RKO (cell line): ENCODE measurements at regions not wholly inside any gene's neighbourhood (a gene's known extent, or its start where the extent isn't known, plus 50 kb on each side); places are given as distances from the start of the nearest gene placed in this dataset.
"Not testable (repeated sequence)": the region's sequence is repeated elsewhere in the genome, so short reads cannot be mapped to it uniquely, and the experiment has no call there.

ENCODE experiments used
- DNase-seq: peaks from one replicate; pipeline ENCODE4 v3.0.0-alpha.2; 2016; ENCODE audit warnings: low spot score

DNA sequence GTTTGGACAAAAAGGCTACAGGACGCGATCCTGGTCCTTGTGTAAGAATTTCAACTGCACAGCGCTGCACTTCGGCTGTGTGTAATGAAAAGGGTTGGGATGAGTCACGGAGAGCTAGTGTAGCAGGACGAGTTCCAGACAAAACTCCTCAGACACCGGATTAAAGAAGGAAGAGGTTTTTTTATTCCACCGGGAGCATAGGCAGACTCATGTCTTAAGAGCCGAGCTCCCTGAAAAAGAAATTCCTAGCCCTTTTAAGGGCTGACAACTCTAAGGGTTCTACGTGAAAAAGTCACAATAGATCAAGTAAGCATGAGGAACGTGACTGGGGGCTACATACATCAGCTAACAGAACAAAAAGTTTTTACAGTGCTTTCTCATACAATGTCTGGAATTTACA is 54.8 kb upstream of the FAM90A1 start:
- DNase-seq = not testable (repeated sequence)

DNA sequence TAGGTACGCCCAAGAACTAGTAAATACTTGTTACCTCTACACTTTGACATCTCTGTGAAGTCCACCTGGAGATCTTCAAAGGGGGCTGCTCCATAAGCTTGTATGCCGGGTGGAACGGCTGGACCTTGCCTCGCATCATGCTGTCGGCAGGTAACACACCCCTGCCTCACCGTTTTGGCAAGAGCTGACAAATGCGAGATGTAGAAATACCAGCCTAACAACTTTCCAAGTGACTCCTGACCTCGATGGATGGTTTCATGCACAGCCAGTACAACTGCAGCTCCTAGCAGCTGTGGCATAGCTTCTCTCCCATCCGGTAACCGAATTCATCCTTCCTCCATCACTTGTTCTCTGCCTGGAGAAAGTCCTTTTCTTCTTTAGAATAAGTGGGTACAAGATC is 58.3 kb upstream of the FAM90A1 start:
- DNase-seq = not testable (repeated sequence)

DNA sequence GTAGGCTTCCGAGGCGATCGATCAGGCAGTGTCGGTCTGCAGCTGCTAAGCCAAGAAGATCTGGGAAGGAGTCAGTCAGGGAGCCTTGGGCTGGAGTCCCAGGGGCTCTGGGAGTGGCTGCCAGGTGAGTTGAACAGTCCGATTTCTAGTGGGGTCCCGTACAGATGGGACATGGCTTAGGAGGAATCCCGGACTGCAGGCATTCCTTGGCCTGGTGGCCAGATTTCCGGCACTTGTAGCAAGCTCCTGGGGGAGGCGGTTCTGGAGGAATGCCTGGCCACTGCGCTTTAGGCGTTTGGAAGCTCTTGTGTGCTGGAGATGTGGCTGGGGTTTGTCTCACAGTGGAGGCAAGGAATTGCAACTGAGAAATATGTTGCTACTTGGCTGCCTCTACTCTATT is 64.3 kb upstream of the FAM90A1 start:
- DNase-seq = not testable (repeated sequence)

DNA sequence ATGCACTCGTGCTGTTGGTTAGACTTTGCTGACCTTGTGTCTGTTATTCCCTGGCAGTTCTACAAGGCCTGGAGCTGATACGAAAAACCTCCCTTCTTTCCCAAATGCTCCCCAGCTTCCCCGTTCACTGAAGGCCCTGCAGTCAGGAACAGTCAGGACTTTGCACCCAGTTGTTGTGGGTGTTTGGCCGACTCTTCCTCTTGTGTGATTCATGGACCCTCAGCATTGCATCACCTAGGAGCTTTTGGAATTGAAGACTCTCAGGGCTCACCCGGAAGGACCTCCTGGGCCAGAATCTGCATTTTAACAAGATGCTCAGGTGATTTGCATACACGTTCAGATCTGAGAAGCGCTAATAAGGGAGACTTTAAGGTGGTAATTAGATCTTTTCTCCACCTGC is 67.2 kb upstream of the FAM90A1 start:
- not testable (repeated sequence) for DNase-seq

DNA sequence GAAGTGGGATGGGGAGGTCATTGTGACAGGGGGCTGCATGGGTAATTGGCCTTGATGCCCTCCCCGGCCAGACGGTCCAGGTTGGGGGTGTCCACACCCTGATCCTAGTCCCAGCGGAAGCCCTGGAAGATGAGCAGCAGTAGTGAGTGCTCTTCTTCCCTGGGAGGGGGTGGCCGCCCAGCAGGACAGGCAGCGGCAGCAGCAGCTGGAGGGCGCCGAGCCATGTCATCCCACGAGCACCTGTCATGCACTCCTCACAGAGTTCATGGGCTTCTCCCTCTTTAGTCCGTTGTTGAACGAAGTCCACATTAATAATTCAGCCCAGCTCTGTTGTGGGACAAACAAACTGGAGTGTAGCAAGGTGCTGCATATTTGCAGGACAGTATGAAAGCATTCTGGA is 81.2 kb upstream of the FAM90A1 start:
- not testable (repeated sequence) for DNase-seq

DNA sequence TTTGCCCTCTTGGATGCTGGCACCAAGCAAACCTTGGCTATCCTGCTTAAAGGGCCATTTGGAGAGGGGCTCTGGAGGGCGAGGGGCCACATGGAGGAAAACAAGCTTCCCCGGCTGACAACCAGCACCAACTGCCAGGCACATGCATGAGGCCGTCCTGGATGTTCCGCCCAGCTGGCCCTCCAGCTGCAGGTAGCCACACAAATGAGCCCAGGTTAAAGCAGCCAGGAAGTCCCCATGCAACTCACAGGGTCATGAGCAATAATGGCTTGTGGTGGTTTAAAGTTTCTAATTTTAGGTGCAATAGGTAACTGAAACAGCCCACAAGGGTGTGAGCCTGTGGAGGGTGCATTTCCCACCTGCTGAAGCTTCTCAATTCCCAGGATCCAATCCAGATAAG is 88.6 kb upstream of the FAM90A1 start:
- DNase-seq = not testable (repeated sequence)

DNA sequence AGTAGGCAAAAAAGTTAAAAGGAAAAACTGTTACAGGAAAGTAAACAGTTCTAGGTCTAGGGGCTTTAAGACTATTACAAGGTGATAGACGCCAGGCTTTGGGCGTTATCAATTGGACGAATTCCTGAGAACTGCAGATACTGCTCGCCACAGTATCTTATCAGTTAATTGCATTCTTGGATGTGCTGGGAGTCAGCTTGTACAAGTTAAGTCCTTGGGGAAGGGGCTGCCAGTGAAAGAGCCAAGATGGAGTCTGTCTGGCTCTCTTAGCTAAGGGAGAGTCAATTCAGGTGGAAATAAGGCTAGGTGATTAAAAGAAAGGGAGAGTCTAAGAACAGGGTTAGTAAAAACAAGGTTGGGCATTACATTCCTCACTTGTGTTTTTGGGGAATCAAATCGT is 90.3 kb upstream of the FAM90A1 start:
- DNase-seq = not testable (repeated sequence)

DNA sequence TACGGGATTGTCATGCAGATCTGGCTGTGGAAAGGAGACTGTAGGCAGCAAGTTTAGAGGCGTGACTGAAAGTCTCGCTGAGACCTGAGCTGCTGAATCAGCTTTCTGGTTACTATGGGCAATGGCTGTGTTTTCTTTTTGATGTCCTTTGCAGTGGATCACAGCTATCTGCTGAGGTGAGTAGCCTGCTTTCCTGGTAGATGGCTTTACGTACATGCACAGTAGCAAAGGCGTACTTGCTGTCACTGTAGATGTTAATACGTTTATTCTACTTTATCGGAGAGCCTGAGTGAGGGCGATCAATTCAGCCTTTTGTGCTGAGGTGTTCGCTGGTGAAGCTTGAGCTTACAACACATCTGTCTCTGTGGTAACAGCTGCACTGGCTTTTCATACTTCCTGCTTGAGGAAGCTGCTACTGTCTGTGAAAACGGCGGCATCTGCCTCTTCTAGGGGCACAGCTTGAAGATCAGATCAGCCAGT is 92.9 kb upstream of the FAM90A1 start:
- not testable (repeated sequence) for DNase-seq

DNA sequence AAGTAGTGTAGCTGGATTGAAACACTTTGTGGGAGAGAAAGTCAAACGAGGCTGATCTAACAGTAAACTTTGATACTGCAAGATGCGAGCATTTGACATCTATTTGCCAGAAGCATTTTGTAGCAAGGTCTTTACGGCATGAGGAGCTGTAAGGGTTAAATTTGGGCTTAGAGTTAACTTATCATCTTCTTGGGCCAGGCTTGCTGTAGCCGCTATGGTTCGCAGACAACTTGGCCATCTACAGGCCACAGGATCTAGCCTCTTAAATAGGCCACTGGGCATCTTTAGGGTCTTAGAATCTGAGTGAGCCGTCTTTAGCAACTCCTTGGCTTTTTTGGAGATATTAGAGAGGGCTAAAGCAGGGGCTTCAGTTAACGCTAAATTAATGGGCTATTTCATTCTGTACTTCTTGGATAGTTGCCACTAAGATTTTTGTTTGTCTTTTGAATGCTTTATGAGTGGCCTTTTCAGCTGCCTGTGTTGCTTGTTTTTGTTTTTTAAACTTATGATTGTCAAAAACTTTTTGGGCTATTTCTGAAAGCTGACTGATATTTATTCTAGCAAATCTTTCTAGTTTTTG is 93.5 kb upstream of the FAM90A1 start:
- not testable (repeated sequence) for DNase-seq

DNA sequence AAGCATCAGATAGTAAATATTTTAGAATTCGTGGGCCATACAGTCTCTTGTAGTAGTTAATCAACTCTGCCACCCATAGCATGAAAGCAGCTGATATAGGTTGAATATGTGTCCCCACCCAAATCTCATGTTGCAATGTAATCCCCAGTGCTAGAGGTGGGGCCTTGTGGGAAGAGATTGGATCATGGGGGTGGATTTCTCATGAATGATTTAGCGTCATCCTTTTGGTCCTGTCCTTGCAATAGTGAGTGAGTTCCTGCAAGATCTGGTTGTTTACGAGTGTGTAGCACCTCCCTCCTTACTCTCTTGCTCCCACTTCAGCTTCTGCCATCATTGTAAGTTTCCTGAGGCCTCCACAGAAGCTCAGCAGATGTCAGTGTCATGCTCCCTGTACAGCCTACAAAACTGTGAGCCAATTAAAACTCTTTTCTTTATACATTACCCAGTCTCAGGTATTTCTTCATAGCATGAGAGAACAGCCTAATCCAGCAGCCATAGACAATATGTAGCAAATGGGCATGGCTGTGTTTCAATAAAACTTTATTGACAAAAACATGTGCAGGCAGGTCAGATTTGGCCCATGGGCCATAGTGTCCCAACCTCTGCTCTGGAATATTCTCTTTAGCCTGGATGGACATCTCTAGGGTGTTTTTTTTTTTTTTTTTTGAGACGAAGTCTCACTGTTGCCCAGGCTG is 97.9 kb upstream of the FAM90A1 start:
- DNase-seq = not testable (repeated sequence)

DNA sequence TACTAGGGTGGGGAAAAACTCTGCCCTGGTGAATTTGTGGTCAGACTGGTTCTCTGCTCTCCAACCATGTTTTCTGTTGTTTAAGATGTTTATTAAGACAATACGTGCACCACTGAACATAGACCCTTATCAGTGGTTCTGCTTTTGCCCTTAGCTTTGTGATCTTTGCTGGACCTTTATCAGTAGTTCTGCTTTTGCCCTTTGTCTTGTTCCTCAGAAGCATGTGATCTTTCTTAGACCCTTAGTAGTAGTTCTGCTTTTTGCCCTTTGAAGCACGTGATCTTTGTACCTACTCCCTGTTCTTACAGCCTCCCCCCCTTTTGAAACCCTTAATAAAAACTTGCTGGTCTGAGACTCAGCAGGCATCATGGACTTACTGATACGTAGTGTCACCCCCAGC is 101.4 kb upstream of the FAM90A1 start:
- not testable (repeated sequence) for DNase-seq

DNA sequence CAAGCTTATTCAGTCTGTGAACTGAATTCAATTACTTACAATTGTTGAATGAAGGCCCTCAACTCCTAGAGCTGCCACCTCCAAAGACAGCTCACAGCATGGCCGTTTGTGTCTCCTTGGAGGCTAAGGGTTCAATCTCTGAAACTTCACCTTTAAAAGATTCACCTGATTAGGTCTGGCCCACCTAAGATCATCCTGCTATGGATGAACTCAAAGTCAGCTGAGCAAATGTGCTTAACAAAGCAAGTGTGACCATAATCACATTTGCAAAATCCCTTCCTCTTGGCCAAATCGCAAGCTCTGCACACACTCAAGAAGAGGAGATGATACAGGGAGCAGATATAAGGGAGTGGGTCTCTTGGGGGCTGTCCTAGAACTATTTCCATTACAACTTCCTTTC is 105.0 kb upstream of the FAM90A1 start:
- not testable (repeated sequence) for DNase-seq

DNA sequence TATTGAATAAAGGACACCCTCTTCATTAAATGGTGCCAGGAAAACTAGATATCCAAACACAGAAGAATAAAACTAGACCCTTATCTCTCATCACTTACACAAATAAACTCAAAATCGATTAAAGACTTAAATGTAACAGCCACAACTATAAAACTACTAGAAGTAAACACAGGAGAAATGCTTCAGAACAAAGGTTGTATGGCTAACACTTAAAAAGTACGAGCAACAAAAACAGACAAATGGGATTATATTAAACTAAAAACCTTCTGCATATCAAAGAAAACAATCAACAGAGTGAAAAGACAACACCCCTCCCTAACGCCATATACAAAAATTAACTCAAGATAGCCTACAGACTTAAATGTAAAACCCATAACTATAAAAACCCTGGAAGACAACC is 104.7 kb upstream of the CLEC6A start:
- not testable (repeated sequence) for DNase-seq

DNA sequence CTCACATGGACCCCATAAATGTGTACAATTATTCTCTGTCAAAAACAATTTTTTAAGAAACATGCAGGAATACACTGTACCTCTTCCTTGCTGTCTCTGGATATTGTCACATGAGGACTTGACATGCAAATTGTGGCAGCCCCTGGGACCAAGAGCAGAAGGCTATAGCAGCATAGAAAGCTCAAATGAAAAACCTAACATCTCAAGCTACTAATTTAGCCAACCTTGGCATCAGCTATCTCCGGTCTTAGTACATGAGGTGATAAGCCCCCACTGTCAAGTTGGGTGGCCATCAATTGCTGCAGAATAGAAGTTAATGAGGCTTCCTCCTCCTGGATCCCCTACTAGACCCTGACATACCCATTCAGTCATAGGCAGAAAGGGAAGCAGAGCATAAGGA is 101.0 kb upstream of the CLEC6A start:
- DNase-seq = not testable (repeated sequence)

DNA sequence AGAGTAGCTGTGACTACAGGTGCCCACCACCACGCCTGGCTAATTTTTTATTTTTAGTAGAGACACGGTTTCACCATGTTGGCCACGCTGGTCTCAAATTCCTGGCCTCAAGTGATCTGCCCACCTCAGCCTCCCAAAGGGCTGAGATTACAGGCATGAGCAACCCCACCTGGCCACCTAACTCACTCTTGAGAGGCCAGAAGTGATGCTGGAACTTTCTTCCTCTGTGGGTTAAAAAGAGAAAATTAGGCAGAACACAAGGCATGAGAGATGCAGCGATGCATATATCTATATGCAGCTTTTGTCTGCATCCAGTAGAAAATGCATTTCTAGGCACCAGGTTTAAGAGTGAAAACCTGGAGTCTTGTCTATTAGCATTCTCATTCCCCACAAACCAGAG is 100.2 kb upstream of the CLEC6A start:
- DNase-seq = not testable (repeated sequence)

DNA sequence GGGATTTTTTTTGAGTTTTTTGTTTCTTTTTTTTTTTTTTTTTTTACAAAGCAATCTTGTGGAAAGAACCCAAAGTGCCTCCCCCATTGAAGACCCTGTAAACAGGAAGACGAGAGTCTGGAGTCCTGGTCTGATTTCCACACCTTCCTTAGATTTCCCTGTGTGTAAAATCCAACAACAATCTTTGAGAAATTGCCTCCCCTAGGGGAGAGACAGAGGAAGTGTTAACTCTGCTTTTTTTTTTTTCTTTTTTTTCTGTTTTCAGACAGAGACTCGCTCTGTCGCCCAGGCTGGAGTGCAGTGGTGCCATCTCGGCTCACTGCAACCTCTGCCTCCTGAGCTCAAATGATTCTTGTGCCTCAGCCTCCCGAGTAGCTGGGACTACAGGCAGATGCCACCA is 82.0 kb upstream of the CLEC6A start:
- peak; percentile 26 for DNase-seq

DNA sequence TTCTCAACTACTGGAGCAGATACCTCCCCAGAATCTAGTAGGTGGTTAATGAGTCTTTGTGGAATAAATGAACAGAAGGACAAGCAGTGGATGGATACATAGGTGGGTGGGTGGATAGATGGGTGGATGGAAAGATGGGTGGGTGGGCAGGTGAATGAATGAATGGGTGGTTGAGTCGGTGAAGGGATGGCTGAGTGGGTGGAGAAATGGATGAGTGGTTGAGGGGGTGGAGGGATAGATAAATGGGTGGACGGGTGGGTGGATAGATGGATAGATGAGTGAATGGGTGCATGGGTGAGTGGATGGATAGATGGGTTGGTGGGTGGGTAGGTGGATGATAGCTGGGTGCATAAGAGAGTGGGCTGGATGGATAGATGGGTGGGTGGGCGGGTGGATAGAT is 80.6 kb upstream of the CLEC6A start:
- not testable (repeated sequence) for DNase-seq

DNA sequence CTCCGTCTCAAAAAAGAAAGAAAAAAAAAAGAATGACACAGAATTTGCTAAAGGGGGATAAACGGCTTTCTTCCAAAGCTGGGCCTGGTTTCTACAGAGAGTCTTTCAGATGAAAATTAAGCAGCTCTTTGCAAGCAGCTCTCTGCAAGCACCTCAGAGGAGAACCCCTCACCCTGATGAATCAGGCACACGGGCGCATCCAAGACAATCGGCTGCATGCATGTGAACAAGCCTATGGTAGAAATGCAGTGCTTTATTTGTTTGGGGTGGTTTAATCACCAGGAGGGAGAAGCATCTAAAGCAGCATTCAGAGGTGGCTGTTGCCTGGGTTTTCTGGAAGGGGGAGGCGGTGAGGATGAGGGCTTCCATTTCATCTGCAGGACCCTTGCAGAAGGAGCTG is 78.0 kb upstream of the CLEC6A start:
- not testable (repeated sequence) for DNase-seq

DNA sequence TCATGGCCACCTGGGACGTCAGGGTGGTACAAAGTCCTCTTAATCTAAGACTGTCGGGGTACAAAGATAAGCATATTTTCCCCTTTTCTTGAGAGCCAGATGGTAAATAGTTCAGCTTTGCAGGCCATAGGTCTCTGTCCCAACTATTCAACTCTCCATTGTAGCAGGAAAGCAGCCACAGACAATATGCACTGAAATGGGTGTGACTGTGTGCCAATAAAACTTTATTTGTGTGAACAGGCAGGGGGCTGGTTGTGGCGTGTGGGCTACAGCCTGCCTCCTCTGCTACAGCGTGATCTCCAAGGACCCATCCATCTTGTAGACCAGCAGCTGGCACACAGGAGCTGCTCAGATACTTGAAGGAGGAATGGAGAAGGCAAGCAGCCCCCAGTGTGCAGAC is 73.2 kb upstream of the CLEC6A start:
- not testable (repeated sequence) for DNase-seq

DNA sequence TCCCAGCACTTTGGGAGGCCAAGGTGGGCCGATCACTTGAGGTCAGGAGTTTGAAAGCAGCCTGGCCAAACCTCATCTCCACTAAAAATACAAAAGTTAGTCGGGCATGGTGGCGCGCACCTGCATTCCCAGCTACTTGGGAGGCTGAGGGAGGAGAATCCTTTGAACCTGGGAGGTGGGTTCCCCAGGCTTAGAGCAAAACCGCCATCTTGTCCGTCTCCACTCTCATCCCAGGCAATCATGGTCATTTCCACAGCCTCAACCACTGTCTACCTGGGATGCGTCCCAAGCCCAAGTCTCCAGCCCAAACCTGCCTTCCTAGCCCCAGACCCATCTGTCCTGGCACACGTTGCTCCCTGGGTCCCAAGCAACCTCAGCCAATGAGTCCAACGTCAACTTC is 71.1 kb upstream of the CLEC6A start:
- DNase-seq = not testable (repeated sequence)

DNA sequence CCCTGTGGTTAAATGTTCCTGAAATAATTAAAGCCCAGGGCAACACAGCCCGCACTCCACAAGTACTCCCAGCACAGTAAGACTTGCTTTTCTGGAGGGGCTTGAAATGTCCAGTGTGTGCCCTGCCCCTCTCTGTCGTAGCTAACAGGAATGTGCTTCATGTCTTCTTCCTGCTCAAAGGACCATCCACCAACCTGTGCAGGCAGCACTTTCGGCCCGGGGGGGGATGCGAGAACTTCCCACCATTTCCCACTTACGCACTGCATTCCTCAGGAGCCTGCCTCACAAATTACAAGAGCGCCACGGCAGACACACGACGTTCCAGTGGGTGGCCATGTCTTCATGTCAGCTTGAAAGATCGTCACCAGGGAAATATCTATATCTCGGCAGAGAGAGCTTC is 70.3 kb upstream of the CLEC6A start:
- DNase-seq = not testable (repeated sequence)

DNA sequence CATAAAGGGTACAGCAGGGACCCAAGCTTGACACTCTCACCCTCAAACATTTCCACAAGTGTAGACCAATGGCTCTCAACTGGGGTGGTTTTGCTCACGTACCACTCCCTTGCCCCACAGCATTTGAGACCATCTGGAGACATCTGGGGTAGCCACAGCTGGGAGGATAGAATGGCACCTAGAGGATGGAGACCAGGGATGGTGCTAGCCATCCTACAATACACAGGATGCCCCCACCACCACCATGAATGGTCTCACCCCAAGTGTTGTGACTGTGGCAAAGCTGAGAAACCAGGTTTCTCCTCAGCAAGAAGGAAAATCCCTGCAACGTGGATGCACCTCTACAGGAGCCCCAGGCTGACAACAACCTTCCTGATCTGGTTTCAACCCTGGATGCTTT is 69.1 kb upstream of the CLEC6A start:
- not testable (repeated sequence) for DNase-seq

DNA sequence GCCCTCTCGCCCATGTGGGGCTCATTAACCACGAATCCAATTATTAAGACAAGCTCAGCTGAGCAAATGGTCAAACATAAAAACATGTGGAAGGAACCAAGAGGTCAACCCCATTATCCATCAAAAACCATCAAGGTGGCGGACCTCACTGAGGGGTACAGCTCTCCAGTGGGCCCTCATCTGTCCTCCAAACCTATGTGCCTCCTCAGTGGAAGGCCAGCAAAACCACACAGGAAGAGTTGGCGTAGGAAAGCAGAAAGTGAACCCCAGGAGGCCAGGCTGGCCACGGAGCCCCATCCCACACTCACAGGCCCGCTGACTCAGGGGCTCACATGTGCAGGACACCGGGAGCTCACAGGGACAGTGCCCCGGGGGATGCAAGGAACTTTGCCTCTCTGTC is 66.5 kb upstream of the CLEC6A start:
- not testable (repeated sequence) for DNase-seq
